ENCODE measurements at regions not wholly inside any gene's neighbourhood (a gene's known extent, or its start where the extent isn't known, plus 50 kb on each side); places are given as distances from the start of the nearest gene placed in this dataset.
"Not testable (repeated sequence)": the region's sequence is repeated elsewhere in the genome, so short reads cannot be mapped to it uniquely, and the experiment has no call there.

DNA sequence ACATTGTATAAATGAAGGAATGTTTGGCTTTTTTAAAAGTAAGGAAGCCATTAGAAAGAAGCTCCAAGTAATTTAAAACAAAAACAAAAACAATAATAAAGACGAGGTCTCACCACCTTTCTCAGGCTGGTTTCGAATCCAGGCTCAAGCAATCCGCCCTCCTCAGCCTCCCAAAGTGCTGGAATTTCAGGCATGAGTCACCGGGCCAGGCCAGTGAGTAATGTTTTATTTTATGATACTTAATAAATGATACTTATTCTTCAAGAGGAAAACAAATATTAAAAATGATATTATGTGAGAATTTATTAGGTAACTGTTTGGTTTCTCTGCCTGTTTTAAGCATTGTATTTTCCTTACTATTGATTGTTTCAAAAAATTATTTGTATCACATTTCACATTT lies 201.4 kb upstream of the BRINP3 start:
- no peaks in the 10 kb centered on the region for H3K9me3 ChIP-seq
- H3K4me3 ChIP-seq: no peak overlapping the region
- no peak for DNase-seq (ENCODE audit: low spot score)
- no peak for ATAC-seq (ENCODE audit: insufficient number of reproducible peaks, low FRiP score, low read depth)
- no peaks in the 10 kb centered on the region for H3K27me3 ChIP-seq (replicated peaks; ENCODE audit: insufficient read depth)
- H3K4me1 ChIP-seq (ENCODE audit: control insufficient read depth in 1 of 2, low read depth in 2 of 2): no peaks in the 10 kb centered on the region
- TF ChIP-seq CTCF (IDR thresholded peaks at IDR 0.05): no peak
- H3K27ac ChIP-seq: no peak overlapping the region
- H3K36me3 ChIP-seq: no peaks in the 10 kb centered on the region

DNA sequence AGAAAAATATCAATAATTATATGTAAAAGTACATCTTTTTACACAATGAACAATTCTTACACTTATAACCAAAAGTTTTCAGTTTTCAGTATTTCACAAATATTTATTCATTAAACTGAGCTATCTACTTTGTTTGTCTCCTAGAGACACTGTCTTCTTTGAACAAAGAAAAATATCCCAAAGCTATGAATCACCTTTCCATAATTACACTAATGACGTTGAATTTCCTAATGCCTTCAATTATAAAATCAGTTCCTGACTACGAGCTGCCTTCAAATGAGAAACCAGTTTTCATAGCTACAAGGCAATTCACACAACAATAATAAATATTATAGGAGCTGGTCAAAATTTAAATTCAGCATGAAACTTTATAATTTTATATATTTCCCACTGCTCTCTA lies 201.8 kb upstream of the BRINP3 start:
- H3K4me1 ChIP-seq (ENCODE audit: control insufficient read depth in 1 of 2, low read depth in 2 of 2): no peaks in the 10 kb centered on the region
- DNase-seq (ENCODE audit: low spot score) (no peak), ATAC-seq (ENCODE audit: insufficient number of reproducible peaks, low FRiP score, low read depth) (no peak)
- no peaks in the 10 kb centered on the region for H3K36me3 ChIP-seq
- H3K27me3 ChIP-seq (replicated peaks; ENCODE audit: insufficient read depth): no peaks in the 10 kb centered on the region
- H3K9me3 ChIP-seq: no peaks in the 10 kb centered on the region
- H3K27ac ChIP-seq: no peak overlapping the region
- no peak for TF ChIP-seq CTCF (IDR thresholded peaks at IDR 0.05)
- H3K4me3 ChIP-seq: no peak overlapping the region

GRCh38 chr1:190679983-190680382 lies 202.3 kb upstream of the BRINP3 start:
- TF ChIP-seq CTCF (IDR thresholded peaks at IDR 0.05): no peak
- no peak for ATAC-seq (ENCODE audit: insufficient number of reproducible peaks, low FRiP score, low read depth)
- H3K4me1 ChIP-seq (ENCODE audit: control insufficient read depth in 1 of 2, low read depth in 2 of 2): no peaks in the 10 kb centered on the region

GRCh38 chr1:190685676-190686075 lies 208.0 kb upstream of the BRINP3 start:
- ATAC-seq (ENCODE audit: insufficient number of reproducible peaks, low FRiP score, low read depth) (no peak), DNase-seq (ENCODE audit: low spot score) (no peak)
- Histone ChIP-seq H3K27ac (no peak overlapping the region), H3K9me3 (peaks cover 3% of the 10 kb centered on the region), H3K4me3 (no peak overlapping the region), H3K27me3 (replicated peaks; ENCODE audit: insufficient read depth) (no peaks in the 10 kb centered on the region), H3K4me1 (ENCODE audit: control insufficient read depth in 1 of 2, low read depth in 2 of 2) (no peaks in the 10 kb centered on the region), H3K36me3 (no peaks in the 10 kb centered on the region)
- TF ChIP-seq CTCF (IDR thresholded peaks at IDR 0.05): no peak

More at GRCh38 chr1:190679983-190680382, 202.3 kb upstream of the BRINP3 start:
- H3K27ac ChIP-seq: no peak overlapping the region
- no peaks in the 10 kb centered on the region for H3K36me3 ChIP-seq
- DNase-seq (ENCODE audit: low spot score): no peak
- no peaks in the 10 kb centered on the region for H3K9me3 ChIP-seq
- H3K27me3 ChIP-seq (replicated peaks; ENCODE audit: insufficient read depth): no peaks in the 10 kb centered on the region
- no peak overlapping the region for H3K4me3 ChIP-seq

- DNase-seq (ENCODE audit: low spot score): no peak
- Histone ChIP-seq H3K27ac (no peak overlapping the region), H3K27me3 (replicated peaks; ENCODE audit: insufficient read depth) (no peaks in the 10 kb centered on the region), H3K9me3 (peaks cover 3% of the 10 kb centered on the region), H3K36me3 (no peaks in the 10 kb centered on the region), H3K4me3 (no peak overlapping the region), H3K4me1 (ENCODE audit: control insufficient read depth in 1 of 2, low read depth in 2 of 2) (no peaks in the 10 kb centered on the region)
- no peak for TF ChIP-seq CTCF (IDR thresholded peaks at IDR 0.05)
- no peak for ATAC-seq (ENCODE audit: insufficient number of reproducible peaks, low FRiP score, low read depth)
These were observed 210.4 kb upstream of the BRINP3 start for GRCh38 chr1:190688096-190688495.

GRCh38 chr1:190698488-190698887 lies 220.8 kb upstream of the BRINP3 start:
- not testable (repeated sequence) for H3K27me3 ChIP-seq (replicated peaks; ENCODE audit: insufficient read depth); DNase-seq (ENCODE audit: low spot score); H3K27ac ChIP-seq; H3K4me1 ChIP-seq (ENCODE audit: control insufficient read depth in 1 of 2, low read depth in 2 of 2); H3K4me3 ChIP-seq; H3K9me3 ChIP-seq; H3K36me3 ChIP-seq; ATAC-seq (ENCODE audit: insufficient number of reproducible peaks, low FRiP score, low read depth)
